Left forelimb (tissue), 1 donor: ENCODE measurements at regions not wholly inside any gene's neighbourhood (a gene's known extent, or its start where the extent isn't known, plus 50 kb on each side); places are given as distances from the start of the nearest gene placed in this dataset.
"Not testable (repeated sequence)": the region's sequence is repeated elsewhere in the genome, so short reads cannot be mapped to it uniquely, and the experiment has no call there.

Experiments used
- DNase-seq: peaks from one replicate; pipeline ENCODE4 v3.0.0-alpha.2; 2018; ENCODE audit warnings: low spot score

- no peak for DNase-seq
Measured at GRCh38 chr4:77446601-77447000, 159.0 kb upstream of the CXCL13 start.

GRCh38 chr4:77449171-77449570, 156.4 kb upstream of the CXCL13 start:
- DNase-seq = no peak

- no peak for DNase-seq
Measured at GRCh38 chr4:77450006-77450405, 155.6 kb upstream of the CXCL13 start.

- no peak for DNase-seq
Measured at GRCh38 chr4:77451530-77451929, 154.1 kb upstream of the CXCL13 start.

- not testable (repeated sequence) for DNase-seq
Measured at GRCh38 chr4:77452117-77452516, 153.5 kb upstream of the CXCL13 start.

- DNase-seq = no peak
Measured at GRCh38 chr4:77453911-77454310, 151.7 kb upstream of the CXCL13 start.

- DNase-seq = no peak
Measured at GRCh38 chr4:77454858-77455257, 150.8 kb upstream of the CXCL13 start.

- not testable (repeated sequence) for DNase-seq
Measured at GRCh38 chr4:77464100-77464499, 141.5 kb upstream of the CXCL13 start.

- DNase-seq = no peak
Measured at GRCh38 chr4:77465271-77465670, 140.3 kb upstream of the CXCL13 start.

GRCh38 chr4:77466430-77466829, 139.2 kb upstream of the CXCL13 start:
- DNase-seq = no peak

GRCh38 chr4:77471821-77472495, 133.7 kb upstream of the CXCL13 start:
- DNase-seq = no peak

GRCh38 chr4:77473509-77473908, 132.1 kb upstream of the CXCL13 start:
- DNase-seq = no peak

- DNase-seq = no peak
Measured at GRCh38 chr4:77481856-77482255, 123.8 kb upstream of the CXCL13 start.

GRCh38 chr4:77488882-77489281, 116.7 kb upstream of the CXCL13 start:
- no peak for DNase-seq

- no peak for DNase-seq
Measured at GRCh38 chr4:77493120-77493752, 112.4 kb upstream of the CXCL13 start.

- DNase-seq = no peak
Measured at GRCh38 chr4:77493829-77494551, 111.6 kb upstream of the CXCL13 start.

- DNase-seq = no peak
Measured at GRCh38 chr4:77496457-77496856, 109.2 kb upstream of the CXCL13 start.

GRCh38 chr4:77500801-77501200, 104.8 kb upstream of the CXCL13 start:
- no peak for DNase-seq

- DNase-seq = no peak
Measured at GRCh38 chr4:77501240-77501639, 104.4 kb upstream of the CXCL13 start.

- DNase-seq = no peak
Measured at GRCh38 chr4:77501851-77502250, 103.8 kb upstream of the CXCL13 start.

- no peak for DNase-seq
Measured at GRCh38 chr4:77504407-77504806, 101.2 kb upstream of the CXCL13 start.

GRCh38 chr4:77505275-77505957, 100.2 kb upstream of the CXCL13 start:
- no peak for DNase-seq

- DNase-seq = no peak
Measured at GRCh38 chr4:77505958-77506319, 99.7 kb upstream of the CXCL13 start.
